Ovary (tissue), 3 donors: ENCODE measurements at regions not wholly inside any gene's neighbourhood (a gene's known extent, or its start where the extent isn't known, plus 50 kb on each side); places are given as distances from the start of the nearest gene placed in this dataset.

ENCODE experiments used
- EP300 ChIP-seq: sonication (generic); formaldehyde crosslinking; IDR thresholded peaks from one replicate; pipeline ENCODE4 v1.6.1; 2017; ENCODE audit warnings: antibody characterized with exemption
- POLR2A ChIP-seq: fragments of 450-650 bp; IDR thresholded peaks from one replicate; pipeline ENCODE4 v1.6.1; 2017; ENCODE audit warnings: antibody characterized with exemption, mild to moderate bottlenecking, moderate library complexity
- TF ChIP-seq, protein P1 (sequence below), 3 donors: fragments of 450-650 bp in 2 of 3; fragments of 200-600 bp in 1 of 3; IDR thresholded peaks; one replicate each; pipeline versions ENCODE4 v1.5.1 to v1.8.0; 2016 to 2022; ENCODE audit warnings: antibody characterized with exemption in 3 of 3, mild to moderate bottlenecking in 1 of 3
- donor health status: DM: no; HTN: no; CAD: no.

DNA sequence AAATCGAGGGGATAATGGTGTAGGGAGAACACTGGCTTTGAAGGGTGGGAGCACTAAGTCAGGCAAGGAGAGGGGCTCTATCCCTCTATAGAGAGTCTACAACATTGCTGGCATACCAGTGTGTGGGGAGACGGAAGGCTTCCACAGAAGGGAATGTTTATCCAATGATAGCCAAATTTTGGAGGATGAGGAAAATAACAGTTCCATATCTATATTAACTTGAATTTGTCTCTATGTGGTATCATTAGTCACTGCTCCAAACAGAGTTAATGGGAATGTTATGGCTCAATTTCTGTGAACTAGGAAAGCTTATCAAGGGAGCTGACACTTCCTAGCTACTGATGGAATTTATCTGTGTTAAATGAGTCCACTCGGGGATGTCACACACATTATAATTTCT lies 208.9 kb upstream of the PHACTR1 start:
- TF ChIP-seq, protein P1, sequence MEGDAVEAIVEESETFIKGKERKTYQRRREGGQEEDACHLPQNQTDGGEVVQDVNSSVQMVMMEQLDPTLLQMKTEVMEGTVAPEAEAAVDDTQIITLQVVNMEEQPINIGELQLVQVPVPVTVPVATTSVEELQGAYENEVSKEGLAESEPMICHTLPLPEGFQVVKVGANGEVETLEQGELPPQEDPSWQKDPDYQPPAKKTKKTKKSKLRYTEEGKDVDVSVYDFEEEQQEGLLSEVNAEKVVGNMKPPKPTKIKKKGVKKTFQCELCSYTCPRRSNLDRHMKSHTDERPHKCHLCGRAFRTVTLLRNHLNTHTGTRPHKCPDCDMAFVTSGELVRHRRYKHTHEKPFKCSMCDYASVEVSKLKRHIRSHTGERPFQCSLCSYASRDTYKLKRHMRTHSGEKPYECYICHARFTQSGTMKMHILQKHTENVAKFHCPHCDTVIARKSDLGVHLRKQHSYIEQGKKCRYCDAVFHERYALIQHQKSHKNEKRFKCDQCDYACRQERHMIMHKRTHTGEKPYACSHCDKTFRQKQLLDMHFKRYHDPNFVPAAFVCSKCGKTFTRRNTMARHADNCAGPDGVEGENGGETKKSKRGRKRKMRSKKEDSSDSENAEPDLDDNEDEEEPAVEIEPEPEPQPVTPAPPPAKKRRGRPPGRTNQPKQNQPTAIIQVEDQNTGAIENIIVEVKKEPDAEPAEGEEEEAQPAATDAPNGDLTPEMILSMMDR (IDR thresholded peaks at IDR 0.05): no peak
- no peak for TF ChIP-seq EP300
- no peak for TF ChIP-seq POLR2A
